ENCODE measurements at regions not wholly inside any gene's neighbourhood (a gene's known extent, or its start where the extent isn't known, plus 50 kb on each side); places are given as distances from the start of the nearest gene placed in this dataset.
A peak's percentile ranks its signal among the peaks of the same experiment; 100 is the strongest.

DNA sequence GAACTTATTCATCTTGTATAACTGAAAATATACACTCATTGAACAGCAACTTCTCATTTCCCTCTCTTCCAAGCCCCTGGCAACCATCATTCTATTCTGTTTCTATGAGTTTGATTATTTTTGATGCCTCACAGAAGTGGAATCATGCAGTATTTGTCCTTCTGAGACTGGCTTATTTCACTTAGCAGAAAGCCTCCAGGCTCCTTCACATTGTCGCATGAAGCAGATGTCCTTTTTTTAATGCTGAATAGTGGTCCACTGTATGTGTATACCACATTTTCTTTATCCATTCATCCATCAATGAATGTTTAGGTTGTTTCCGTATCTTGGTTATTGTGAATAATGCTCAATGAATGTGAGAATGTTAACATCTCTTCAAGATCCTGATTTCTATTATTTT is 238.2 kb upstream of the KLF14 start:
- ATAC-seq, result no peak
- Histone ChIP-seq H3K36me3 (peaks cover 16% of the 10 kb centered on the region), H3K27ac (no peak overlapping the region), H3K27me3 (no peaks in the 10 kb centered on the region), H3K4me1 (peaks cover 9% of the 10 kb centered on the region), H3K9me3 (no peaks in the 10 kb centered on the region), H3K4me3 (no peak overlapping the region)
- TF ChIP-seq, protein P1, sequence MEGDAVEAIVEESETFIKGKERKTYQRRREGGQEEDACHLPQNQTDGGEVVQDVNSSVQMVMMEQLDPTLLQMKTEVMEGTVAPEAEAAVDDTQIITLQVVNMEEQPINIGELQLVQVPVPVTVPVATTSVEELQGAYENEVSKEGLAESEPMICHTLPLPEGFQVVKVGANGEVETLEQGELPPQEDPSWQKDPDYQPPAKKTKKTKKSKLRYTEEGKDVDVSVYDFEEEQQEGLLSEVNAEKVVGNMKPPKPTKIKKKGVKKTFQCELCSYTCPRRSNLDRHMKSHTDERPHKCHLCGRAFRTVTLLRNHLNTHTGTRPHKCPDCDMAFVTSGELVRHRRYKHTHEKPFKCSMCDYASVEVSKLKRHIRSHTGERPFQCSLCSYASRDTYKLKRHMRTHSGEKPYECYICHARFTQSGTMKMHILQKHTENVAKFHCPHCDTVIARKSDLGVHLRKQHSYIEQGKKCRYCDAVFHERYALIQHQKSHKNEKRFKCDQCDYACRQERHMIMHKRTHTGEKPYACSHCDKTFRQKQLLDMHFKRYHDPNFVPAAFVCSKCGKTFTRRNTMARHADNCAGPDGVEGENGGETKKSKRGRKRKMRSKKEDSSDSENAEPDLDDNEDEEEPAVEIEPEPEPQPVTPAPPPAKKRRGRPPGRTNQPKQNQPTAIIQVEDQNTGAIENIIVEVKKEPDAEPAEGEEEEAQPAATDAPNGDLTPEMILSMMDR (IDR thresholded peaks at IDR 0.05), result no peak
- intact Hi-C loops (cut with DNase I), result no loop called here
- DNase-seq, result no peak

DNA sequence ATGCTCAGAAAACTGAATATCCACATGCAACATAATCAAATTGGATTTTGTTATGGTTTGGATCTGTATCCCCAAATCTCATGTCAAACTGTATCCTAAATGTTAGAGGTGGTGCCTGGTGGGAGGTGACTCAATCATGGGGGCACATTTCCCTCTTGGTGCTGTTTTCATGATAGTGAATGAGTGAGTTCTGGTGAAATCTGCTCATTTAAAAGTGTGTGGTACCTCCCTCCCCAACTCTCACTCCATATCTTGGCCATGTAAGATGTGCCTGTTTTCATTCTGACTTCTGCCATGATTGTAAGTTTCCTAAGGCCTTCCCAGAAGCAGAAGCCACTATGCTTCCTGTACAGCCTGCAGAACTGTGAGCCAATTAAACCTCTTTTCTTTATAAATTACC is 239.6 kb upstream of the KLF14 start:
- no peak for DNase-seq
- intact Hi-C loops (cut with DNase I), result no loop called here
- peaks cover 9% of the 10 kb centered on the region for H3K4me1 ChIP-seq
- H3K27ac ChIP-seq, result no peak overlapping the region
- no peak overlapping the region for H3K4me3 ChIP-seq
- H3K36me3 ChIP-seq, result peaks cover 12% of the 10 kb centered on the region
- TF ChIP-seq, protein P1 (IDR thresholded peaks at IDR 0.05), result no peak
- no peaks in the 10 kb centered on the region for H3K9me3 ChIP-seq
- H3K27me3 ChIP-seq, result no peaks in the 10 kb centered on the region
- ATAC-seq, result no peak

DNA sequence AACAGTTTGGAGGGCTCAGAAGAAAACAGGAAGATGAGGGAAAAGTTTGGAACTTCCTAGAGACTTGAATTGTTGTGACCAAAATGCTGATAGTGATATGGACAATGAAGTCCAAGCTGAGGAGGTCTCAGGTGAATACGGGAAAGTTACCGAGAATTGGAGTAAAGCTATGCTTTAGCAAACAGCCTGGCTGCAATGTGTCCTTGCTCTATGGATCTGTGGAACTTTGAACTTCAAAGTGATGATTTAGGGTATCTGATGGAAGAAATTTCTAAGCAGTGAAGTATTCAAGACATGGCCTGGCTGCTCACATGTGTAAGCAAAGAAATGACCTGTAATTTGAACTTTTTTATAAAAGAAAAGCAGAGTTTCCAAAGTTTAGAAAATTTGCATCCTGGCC is 240.2 kb upstream of the KLF14 start:
- no peaks in the 10 kb centered on the region for H3K27me3 ChIP-seq
- H3K9me3 ChIP-seq, result no peaks in the 10 kb centered on the region
- peaks cover 12% of the 10 kb centered on the region for H3K4me1 ChIP-seq
- TF ChIP-seq, protein P1 (IDR thresholded peaks at IDR 0.05), result no peak
- intact Hi-C loops (cut with DNase I), result no loop called here
- H3K36me3 ChIP-seq, result peaks cover 12% of the 10 kb centered on the region
- no peak overlapping the region for H3K4me3 ChIP-seq
- no peak overlapping the region for H3K27ac ChIP-seq
- no peak for ATAC-seq
- no peak for DNase-seq

DNA sequence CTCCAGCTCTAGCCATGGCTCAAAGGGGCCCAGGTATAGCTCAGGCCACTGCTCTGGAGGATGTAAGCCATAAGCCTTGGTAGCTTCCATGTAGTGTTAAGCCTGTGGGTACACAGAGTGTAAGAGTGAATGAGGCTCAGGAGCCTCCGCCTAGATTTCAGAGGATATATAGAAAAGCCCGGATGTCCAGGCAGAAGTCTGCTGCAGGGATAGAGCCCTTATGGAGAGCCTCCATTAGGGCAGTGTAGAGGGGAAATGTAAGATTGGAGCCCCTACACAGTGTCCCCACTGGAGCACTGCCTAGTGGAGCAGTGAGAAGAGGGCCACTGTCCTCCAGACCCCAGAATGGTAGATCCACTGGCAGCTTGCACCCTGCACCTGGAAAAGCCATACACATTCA is 240.8 kb upstream of the KLF14 start:
- intact Hi-C loops (cut with DNase I), result no loop called here
- H3K4me3 ChIP-seq, result no peak overlapping the region
- ATAC-seq (no peak), DNase-seq (no peak)
- no peaks in the 10 kb centered on the region for H3K27me3 ChIP-seq
- H3K4me1 ChIP-seq, result peaks cover 17% of the 10 kb centered on the region
- peaks cover 13% of the 10 kb centered on the region for H3K36me3 ChIP-seq
- no peak overlapping the region for H3K27ac ChIP-seq
- TF ChIP-seq, protein P1 (IDR thresholded peaks at IDR 0.05), result no peak
- H3K9me3 ChIP-seq, result no peaks in the 10 kb centered on the region

DNA sequence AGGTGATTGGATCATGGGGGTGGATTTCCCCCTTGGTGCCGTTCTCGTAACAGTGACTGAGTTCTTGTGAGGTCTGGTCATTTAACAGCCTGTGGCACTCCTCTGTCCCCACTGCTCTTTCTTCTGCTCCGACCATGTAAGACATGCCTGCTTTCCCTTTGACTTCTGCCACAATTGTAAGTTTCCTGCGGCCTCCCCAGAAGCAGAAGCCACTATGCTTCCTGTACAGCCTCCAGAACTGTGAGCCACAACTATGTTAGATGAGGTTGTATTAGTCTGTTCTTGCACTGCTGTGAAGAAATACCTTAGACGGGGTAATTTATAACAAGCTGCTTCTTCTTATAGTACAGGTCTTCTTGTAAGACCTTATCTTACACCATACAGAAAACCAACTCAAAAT is 241.7 kb upstream of the KLF14 start:
- Histone ChIP-seq H3K36me3 (peaks cover 22% of the 10 kb centered on the region), H3K27ac (no peak overlapping the region), H3K4me1 (peaks cover 12% of the 10 kb centered on the region), H3K27me3 (no peaks in the 10 kb centered on the region), H3K9me3 (no peaks in the 10 kb centered on the region), H3K4me3 (no peak overlapping the region)
- TF ChIP-seq, protein P1 (IDR thresholded peaks at IDR 0.05), result no peak
- ATAC-seq, result no peak
- no peak for DNase-seq
- intact Hi-C loops (cut with DNase I), result no loop called here

DNA sequence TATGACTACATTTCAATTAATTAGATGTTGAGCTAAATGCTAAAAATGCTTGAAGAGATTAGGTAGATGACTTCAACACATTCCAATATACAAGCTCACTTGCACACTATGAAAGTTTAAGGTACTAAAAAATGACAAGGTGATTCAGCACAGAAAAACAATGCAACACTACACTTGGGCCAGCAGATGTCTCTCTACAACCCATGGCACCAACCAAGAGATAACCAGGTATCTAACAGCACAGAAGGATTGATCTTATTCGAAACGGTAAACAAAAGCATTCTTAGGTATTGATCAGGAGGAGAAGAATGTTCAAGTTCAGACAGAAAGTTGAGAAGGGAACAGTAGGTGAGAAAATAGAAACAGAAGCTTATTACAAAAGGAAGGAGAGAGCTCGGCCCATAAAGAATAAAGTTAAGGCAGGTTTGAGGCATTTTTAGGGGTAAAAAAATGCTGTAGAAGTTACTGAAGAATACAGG is 248.2 kb upstream of the KLF14 start:
- H3K4me1 ChIP-seq, result peaks cover 61% of the 10 kb centered on the region
- no peak overlapping the region for H3K4me3 ChIP-seq
- H3K36me3 ChIP-seq, result peaks cover 36% of the 10 kb centered on the region
- DNase-seq (no peak), ATAC-seq (peak; percentile 67)
- no peaks in the 10 kb centered on the region for H3K27me3 ChIP-seq
- intact Hi-C loops (cut with DNase I), result no loop called here
- no peak overlapping the region for H3K27ac ChIP-seq
- no peaks in the 10 kb centered on the region for H3K9me3 ChIP-seq
- TF ChIP-seq, protein P1 (IDR thresholded peaks at IDR 0.05), result peak; percentile 65
